Large intestine (tissue), 3 donors: ENCODE measurements at regions not wholly inside any gene's neighbourhood (a gene's known extent, or its start where the extent isn't known, plus 50 kb on each side); places are given as distances from the start of the nearest gene placed in this dataset.

ENCODE experiments used
- DNase-seq, 2 donors: peaks; one replicate each; pipeline versions ENCODE4 v3.0.0 to v3.0.0-alpha.2; 2013
- H3K27ac ChIP-seq: one replicate; pipeline ENCODE4 v1.5.1; 2013; ENCODE audit warnings: low read length
- H3K27me3 ChIP-seq: 2 replicates; pipeline ENCODE4 v1.6.1; 2013; ENCODE audit warnings: low read length; ENCODE audit not compliant: control insufficient read depth, insufficient read depth
- H3K36me3 ChIP-seq: 2 replicates; pipeline ENCODE4 v1.6.1; 2013; ENCODE audit warnings: low read length; ENCODE audit not compliant: control insufficient read depth, insufficient read depth
- H3K4me1 ChIP-seq: one replicate; pipeline ENCODE4 v1.6.1; 2013; ENCODE audit warnings: low read length; ENCODE audit not compliant: control insufficient read depth, insufficient read depth
- H3K4me3 ChIP-seq: one replicate; pipeline ENCODE4 v1.5.1; 2013; ENCODE audit warnings: low read length
- H3K9me3 ChIP-seq: one replicate; pipeline ENCODE4 v1.6.1; 2013; ENCODE audit warnings: mild to moderate bottlenecking, low read depth, low read length, moderate library complexity; ENCODE audit not compliant: control insufficient read depth
- WGBS: methylation state at CpG from one replicate; pipeline ENCODE4 v1.1.5; 2013; ENCODE audit warnings: low lambda C conversion rate; ENCODE audit not compliant: insufficient coverage; 5-methylcytosine and 5-hydroxymethylcytosine counted together

- Histone ChIP-seq H3K4me1 (no peaks in the 10 kb centered on the region), H3K27ac (no peak overlapping the region), H3K4me3 (no peak overlapping the region), H3K36me3 (no peaks in the 10 kb centered on the region), H3K27me3 (no peaks in the 10 kb centered on the region), H3K9me3 (no peaks in the 10 kb centered on the region)
- no peak for DNase-seq
- 95% methylated on average over 4 of the region's 4 CpGs for WGBS
Measured at GRCh38 chr6:122066200-122066599, 333.3 kb upstream of the HSF2 start.

GRCh38 chr6:122068291-122068769, 331.1 kb upstream of the HSF2 start:
- 54% methylated on average over 2 of the region's 3 CpGs for WGBS
- no peaks in the 10 kb centered on the region for H3K36me3 ChIP-seq
- no peaks in the 10 kb centered on the region for H3K27me3 ChIP-seq
- H3K4me1 ChIP-seq: no peaks in the 10 kb centered on the region
- no peak overlapping the region for H3K27ac ChIP-seq
- H3K9me3 ChIP-seq: no peaks in the 10 kb centered on the region
- H3K4me3 ChIP-seq: no peak overlapping the region
- no peak for DNase-seq

DNA sequence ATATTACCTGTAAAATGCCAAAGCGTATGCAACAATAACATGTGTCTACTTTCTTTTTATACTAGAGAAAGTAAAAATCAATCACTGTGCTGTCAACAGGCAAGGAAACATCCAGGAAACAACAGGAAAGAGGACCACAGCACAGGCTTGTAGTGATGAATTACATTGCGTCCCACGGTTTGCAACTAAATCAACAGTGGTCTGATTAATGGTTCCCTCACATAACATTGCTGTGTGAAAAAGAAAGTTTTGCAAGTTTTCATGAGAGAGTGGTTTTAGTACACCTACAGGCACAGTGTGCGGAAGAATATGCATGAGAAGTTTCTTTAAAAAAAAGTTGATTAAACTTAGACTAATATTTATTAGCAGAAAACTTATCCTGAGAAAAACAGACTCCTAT, 329.5 kb upstream of the HSF2 start:
- no peak overlapping the region for H3K4me3 ChIP-seq
- H3K36me3 ChIP-seq: no peaks in the 10 kb centered on the region
- no peaks in the 10 kb centered on the region for H3K9me3 ChIP-seq
- no peak overlapping the region for H3K27ac ChIP-seq
- no peak for DNase-seq
- no peaks in the 10 kb centered on the region for H3K4me1 ChIP-seq
- 86% methylated on average over 2 of the region's 4 CpGs for WGBS
- H3K27me3 ChIP-seq: no peaks in the 10 kb centered on the region

DNA sequence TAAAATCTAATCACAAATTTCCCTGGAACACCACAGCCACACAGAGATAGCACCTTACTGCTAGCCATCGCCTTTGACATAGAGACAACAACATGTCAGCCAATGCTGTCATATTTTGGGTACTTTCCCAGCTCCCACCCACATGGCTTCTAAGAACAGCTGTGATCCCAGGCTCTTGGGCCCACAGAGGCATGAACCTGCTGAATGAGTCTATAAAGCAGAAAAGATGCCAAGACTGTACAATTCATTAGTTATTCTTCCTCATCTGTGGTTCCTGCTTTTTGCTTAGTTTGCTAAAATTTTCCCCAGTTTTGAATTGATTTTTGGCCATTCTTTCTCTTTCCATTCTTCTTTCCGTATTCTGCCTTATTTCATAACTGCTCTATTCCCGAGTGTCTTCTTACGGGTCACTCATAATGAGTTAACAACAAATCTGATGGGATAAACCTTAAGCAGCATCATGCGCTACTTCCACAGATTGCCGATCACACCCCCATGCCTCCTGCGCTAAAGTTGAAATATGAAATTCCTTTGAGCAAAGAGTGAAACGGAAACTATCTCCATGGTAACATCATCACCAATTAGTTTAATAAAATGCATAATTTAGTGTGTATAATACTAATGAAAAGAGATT, 327.3 kb upstream of the HSF2 start:
- H3K4me3 ChIP-seq: no peak overlapping the region
- no peaks in the 10 kb centered on the region for H3K36me3 ChIP-seq
- H3K27ac ChIP-seq: no peak overlapping the region
- H3K27me3 ChIP-seq: no peaks in the 10 kb centered on the region
- no peaks in the 10 kb centered on the region for H3K9me3 ChIP-seq
- no peaks in the 10 kb centered on the region for H3K4me1 ChIP-seq
- no peak for DNase-seq
- 100% methylated on average over 2 of the region's 8 CpGs for WGBS

- no peaks in the 10 kb centered on the region for H3K4me1 ChIP-seq
- H3K9me3 ChIP-seq: no peaks in the 10 kb centered on the region
- H3K27me3 ChIP-seq: no peaks in the 10 kb centered on the region
- no peaks in the 10 kb centered on the region for H3K36me3 ChIP-seq
- no peak for DNase-seq
- H3K27ac ChIP-seq: no peak overlapping the region
- no peak overlapping the region for H3K4me3 ChIP-seq
Measured at GRCh38 chr6:122075084-122075838, 324.2 kb upstream of the HSF2 start.

DNA sequence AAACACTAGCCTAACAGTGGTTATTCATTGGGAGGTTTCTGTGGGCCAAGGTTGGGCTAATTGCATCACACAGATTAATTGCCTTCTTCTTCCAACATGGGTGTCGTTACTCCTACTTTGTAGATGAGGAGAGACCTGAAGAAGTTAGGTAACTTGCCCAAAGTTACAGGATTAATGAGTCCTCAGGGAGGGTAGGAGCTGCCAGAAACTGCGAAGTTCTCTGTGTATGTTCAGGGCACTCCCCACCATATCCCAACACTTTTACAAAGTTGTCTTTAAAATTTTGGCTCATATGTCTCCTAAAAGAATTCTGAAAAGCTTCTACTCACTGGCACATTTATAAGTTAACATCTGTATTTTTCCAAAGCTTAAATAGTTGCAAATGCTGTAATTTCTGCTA, 323.5 kb upstream of the HSF2 start:
- Histone ChIP-seq H3K4me3 (no peak overlapping the region), H3K36me3 (no peaks in the 10 kb centered on the region), H3K27ac (no peak overlapping the region), H3K27me3 (no peaks in the 10 kb centered on the region), H3K9me3 (no peaks in the 10 kb centered on the region), H3K4me1 (no peaks in the 10 kb centered on the region)
- no CpG with 5 or more reads among the region's 2 CpGs for WGBS
- DNase-seq: no peak

GRCh38 chr6:122077603-122078002, 321.8 kb upstream of the HSF2 start:
- WGBS: 100% methylated on average over 1 of the region's 1 CpG
- Histone ChIP-seq H3K4me3 (no peak overlapping the region), H3K36me3 (no peaks in the 10 kb centered on the region), H3K27me3 (no peaks in the 10 kb centered on the region), H3K4me1 (no peaks in the 10 kb centered on the region), H3K9me3 (no peaks in the 10 kb centered on the region), H3K27ac (no peak overlapping the region)
- no peak for DNase-seq

GRCh38 chr6:122078481-122078880, 321.0 kb upstream of the HSF2 start:
- Histone ChIP-seq H3K27ac (no peak overlapping the region), H3K27me3 (no peaks in the 10 kb centered on the region), H3K36me3 (no peaks in the 10 kb centered on the region), H3K9me3 (no peaks in the 10 kb centered on the region), H3K4me1 (no peaks in the 10 kb centered on the region), H3K4me3 (no peak overlapping the region)
- 80% methylated on average over 2 of the region's 4 CpGs for WGBS
- no peak for DNase-seq

DNA sequence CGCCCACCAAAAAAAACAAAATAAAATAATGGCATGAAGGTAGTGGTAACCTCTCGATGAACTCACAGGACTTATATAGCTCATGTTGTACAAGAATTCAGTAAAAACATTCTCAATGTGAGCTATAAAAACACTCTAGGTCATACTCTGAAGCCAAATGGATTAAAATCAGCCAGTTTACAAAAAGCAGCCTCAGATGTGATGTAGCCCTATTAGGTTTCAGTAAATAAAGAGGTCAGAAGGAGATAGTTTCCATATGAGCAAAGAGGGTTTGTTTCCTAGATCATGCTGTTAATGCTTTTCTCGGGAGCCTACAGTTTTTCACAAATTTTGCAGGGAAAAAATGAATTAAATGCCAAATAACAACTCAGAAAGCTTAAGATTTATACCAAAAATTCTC, 319.5 kb upstream of the HSF2 start:
- no peak overlapping the region for H3K27ac ChIP-seq
- 82% methylated on average over 3 of the region's 3 CpGs for WGBS
- H3K36me3 ChIP-seq: no peaks in the 10 kb centered on the region
- no peaks in the 10 kb centered on the region for H3K9me3 ChIP-seq
- no peaks in the 10 kb centered on the region for H3K27me3 ChIP-seq
- no peaks in the 10 kb centered on the region for H3K4me1 ChIP-seq
- H3K4me3 ChIP-seq: no peak overlapping the region
- no peak for DNase-seq

DNA sequence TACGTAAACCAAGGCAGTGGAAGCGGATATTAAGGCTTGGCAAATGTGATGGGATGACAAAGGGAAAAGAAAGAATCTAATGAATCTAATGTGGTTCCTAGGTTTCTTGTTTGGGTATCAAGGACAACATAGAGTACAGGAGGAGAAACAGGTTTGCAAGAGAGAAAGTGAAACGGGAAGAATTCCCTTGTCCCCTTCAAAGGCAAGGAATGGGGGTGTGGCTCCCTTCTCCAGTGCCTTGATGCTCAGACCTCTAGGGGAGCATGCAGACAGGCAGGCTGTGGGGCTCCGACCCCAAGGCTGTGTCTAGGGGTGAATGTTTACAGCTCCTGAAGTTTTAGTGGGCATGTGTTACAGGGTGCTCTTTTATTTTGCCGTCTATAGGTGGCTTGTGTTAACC, 317.5 kb upstream of the HSF2 start:
- no peaks in the 10 kb centered on the region for H3K27me3 ChIP-seq
- WGBS: 90% methylated on average over 2 of the region's 5 CpGs
- no peaks in the 10 kb centered on the region for H3K9me3 ChIP-seq
- peak; percentile 7 to 15 for DNase-seq
- H3K27ac ChIP-seq: no peak overlapping the region
- H3K36me3 ChIP-seq: no peaks in the 10 kb centered on the region
- H3K4me1 ChIP-seq: no peaks in the 10 kb centered on the region
- H3K4me3 ChIP-seq: no peak overlapping the region

DNA sequence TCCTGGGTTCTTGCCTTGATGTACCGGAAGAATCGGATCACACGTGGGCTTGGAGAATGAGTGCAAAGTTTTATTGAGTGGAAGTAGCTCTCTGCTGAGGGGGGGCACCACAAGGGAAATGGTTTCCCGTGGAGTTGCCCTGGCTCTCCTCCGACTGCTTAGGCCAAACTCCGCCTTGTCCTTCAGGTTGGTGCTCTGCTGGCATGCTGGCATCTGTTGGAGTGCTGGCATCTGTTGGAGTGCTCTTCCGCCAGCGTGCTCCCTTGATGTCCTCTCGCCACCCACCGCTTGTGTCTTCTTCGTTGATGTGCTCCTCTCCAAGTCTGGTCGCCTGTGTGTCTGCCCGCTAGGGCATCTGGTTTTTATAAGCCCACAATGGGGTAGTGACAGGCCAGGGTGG, 317.1 kb upstream of the HSF2 start:
- Histone ChIP-seq H3K36me3 (no peaks in the 10 kb centered on the region), H3K4me3 (no peak overlapping the region), H3K9me3 (no peaks in the 10 kb centered on the region), H3K27me3 (no peaks in the 10 kb centered on the region), H3K4me1 (no peaks in the 10 kb centered on the region), H3K27ac (no peak overlapping the region)
- no CpG with 5 or more reads among the region's 13 CpGs for WGBS
- no peak for DNase-seq
